ENCODE measurements at regions not wholly inside any gene's neighbourhood (a gene's known extent, or its start where the extent isn't known, plus 50 kb on each side); places are given as distances from the start of the nearest gene placed in this dataset.

- TF ChIP-seq POLR2A (IDR thresholded peaks at IDR 0.05; ENCODE audit: low read length) (no peak), GATA1 (IDR thresholded peaks at IDR 0.05; ENCODE audit: low read depth, low read length) (no peak)
These were observed 63.9 kb upstream of the PHLPP1 start for GRCh38 chr18:62651276-62652056.

Measured in erythroblast (primary cell).